ENCODE measurements at regions not wholly inside any gene's neighbourhood (a gene's known extent, or its start where the extent isn't known, plus 50 kb on each side); places are given as distances from the start of the nearest gene placed in this dataset.

- no peak for TF ChIP-seq CTCF (IDR thresholded peaks at IDR 0.05)
Observed at GRCh38 chr4:28351826-28352225, 1491.2 kb downstream of the STIM2 start.

- no peak for TF ChIP-seq CTCF (IDR thresholded peaks at IDR 0.05)
Observed at GRCh38 chr4:28354880-28355656, 1494.4 kb downstream of the STIM2 start.

- TF ChIP-seq CTCF (IDR thresholded peaks at IDR 0.05) = peak; percentile 20; the same call in 1 of the 2 replicates
Observed at GRCh38 chr4:28357990-28358389, 1497.3 kb downstream of the STIM2 start.

- TF ChIP-seq CTCF (IDR thresholded peaks at IDR 0.05) = no peak
Observed at GRCh38 chr4:28358606-28359005, 1498.0 kb downstream of the STIM2 start.

GRCh38 chr4:28360681-28361080 is 1500.0 kb downstream of the STIM2 start:
- no peak for TF ChIP-seq CTCF (IDR thresholded peaks at IDR 0.05)

GRCh38 chr4:28362169-28362568 is 1501.5 kb downstream of the STIM2 start:
- TF ChIP-seq CTCF (IDR thresholded peaks at IDR 0.05) = no peak

- TF ChIP-seq CTCF (IDR thresholded peaks at IDR 0.05) = no peak
Observed at GRCh38 chr4:28369499-28369898, 1508.9 kb downstream of the STIM2 start.

- TF ChIP-seq CTCF (IDR thresholded peaks at IDR 0.05) = no peak
Observed at GRCh38 chr4:28373191-28373590, 1512.5 kb downstream of the STIM2 start.
